DOHH2 (cell line): ENCODE measurements at regions not wholly inside any gene's neighbourhood (a gene's known extent, or its start where the extent isn't known, plus 50 kb on each side); places are given as distances from the start of the nearest gene placed in this dataset.

Experiments used
- H3F3A ChIP-seq: fragments of 200-600 bp; sonication (generic), shearing (Covaris generic); 2 replicates; pipeline ENCODE4 v1.6.0; 2016; ENCODE audit warnings: antibody characterized with exemption, mild to moderate bottlenecking; ENCODE audit not compliant: control insufficient read depth, insufficient read depth
- H3K27ac ChIP-seq: fragments of 200-600 bp; sonication (generic); 2 replicates; pipeline ENCODE4 v1.5.1; 2014; ENCODE audit warnings: low read depth, mild to moderate bottlenecking, low read length, moderate library complexity
- H3K27me3 ChIP-seq: fragments of 200-600 bp; sonication (generic); 2 replicates; pipeline ENCODE4 v1.6.1; 2014; ENCODE audit warnings: mild to moderate bottlenecking, low read length, mixed read lengths; ENCODE audit not compliant: control insufficient read depth
- H3K36me3 ChIP-seq: fragments of 200-600 bp; sonication (generic); 2 replicates; pipeline ENCODE4 v1.6.1; 2014; ENCODE audit warnings: mild to moderate bottlenecking, low read length, moderate library complexity, mixed read lengths; ENCODE audit not compliant: control insufficient read depth
- H3K4me1 ChIP-seq: fragments of 200-600 bp; sonication (generic); 2 replicates; pipeline ENCODE4 v1.6.1; 2014; ENCODE audit warnings: mild to moderate bottlenecking, low read length, mixed read lengths; ENCODE audit not compliant: control insufficient read depth
- H3K4me2 ChIP-seq: fragments of 200-600 bp; sonication (generic); 2 replicates; pipeline ENCODE4 v1.6.0; 2014; ENCODE audit warnings: mild to moderate bottlenecking, low read length, moderate library complexity
- H3K4me3 ChIP-seq: fragments of 200-600 bp; sonication (generic); 2 replicates; pipeline ENCODE4 v1.5.1; 2014; ENCODE audit warnings: mild to moderate bottlenecking, low read length, mixed read lengths
- H3K79me2 ChIP-seq: fragments of 200-600 bp; sonication (generic); 2 replicates; pipeline ENCODE4 v1.6.1; 2014; ENCODE audit warnings: mild to moderate bottlenecking, low read length, mixed read lengths; ENCODE audit not compliant: control insufficient read depth
- H3K9me2 ChIP-seq: fragments of 200-600 bp; sonication (generic); replicated peaks from 2 replicates; pipeline ENCODE4 v1.6.1; 2014; ENCODE audit warnings: mild to moderate bottlenecking, low read length, mixed read lengths; ENCODE audit not compliant: control insufficient read depth
- H3K9me3 ChIP-seq: fragments of 200-600 bp; sonication (generic); 2 replicates; pipeline ENCODE4 v1.6.1; 2014; ENCODE audit warnings: antibody characterized with exemption, low read length, mixed read lengths; ENCODE audit not compliant: control insufficient read depth, insufficient read depth
- H4K20me1 ChIP-seq: fragments of 200-600 bp; sonication (generic); 2 replicates; pipeline ENCODE4 v1.6.0; 2014; ENCODE audit warnings: low read depth, mild to moderate bottlenecking, antibody characterized with exemption, low read length, moderate library complexity; ENCODE audit not compliant: control insufficient read depth, insufficient read depth
- CTCF ChIP-seq: fragments of 200-600 bp; sonication (generic); IDR thresholded peaks from one replicate; pipeline ENCODE4 v1.5.1; 2014; ENCODE audit warnings: antibody characterized with exemption, mild to moderate bottlenecking, low read depth, low read length; ENCODE audit not compliant: poor library complexity, severe bottlenecking
- EZH2phosphoT487 ChIP-seq: fragments of 200-600 bp; sonication (generic); IDR thresholded peaks from 2 replicates; pipeline ENCODE4 v1.6.1; 2017; ENCODE audit warnings: borderline replicate concordance, mild to moderate bottlenecking, antibody characterized with exemption, low read length, moderate library complexity, mixed read lengths

GRCh38 chr5:144577676-144578075, 407.0 kb downstream of the KCTD16 start:
- no peaks in the 10 kb centered on the region for H3K36me3 ChIP-seq
- H3K4me3 ChIP-seq: no peak overlapping the region
- H3K9me2 ChIP-seq: no peaks in the 10 kb centered on the region; the same call in 1 of the 2 replicates
- no peak overlapping the region for H3K4me2 ChIP-seq
- H3K27me3 ChIP-seq: no peaks in the 10 kb centered on the region
- no peak overlapping the region for H3K27ac ChIP-seq
- H3F3A ChIP-seq: no peaks in the 10 kb centered on the region
- H3K9me3 ChIP-seq: no peaks in the 10 kb centered on the region
- no peaks in the 10 kb centered on the region for H4K20me1 ChIP-seq
- no peak for TF ChIP-seq EZH2phosphoT487
- TF ChIP-seq CTCF: no peak
- no peaks in the 10 kb centered on the region for H3K79me2 ChIP-seq
- no peaks in the 10 kb centered on the region for H3K4me1 ChIP-seq

GRCh38 chr5:144575736-144576135, 405.1 kb downstream of the KCTD16 start:
- Histone ChIP-seq H3K9me3 (no peaks in the 10 kb centered on the region), H3K4me3 (no peak overlapping the region), H3K27ac (no peak overlapping the region), H3K27me3 (no peaks in the 10 kb centered on the region), H3K79me2 (no peaks in the 10 kb centered on the region), H3K4me2 (no peak overlapping the region), H3K9me2 (no peaks in the 10 kb centered on the region; the same call in 1 of the 2 replicates), H3K4me1 (no peaks in the 10 kb centered on the region), H3F3A (no peaks in the 10 kb centered on the region), H3K36me3 (no peaks in the 10 kb centered on the region), H4K20me1 (no peaks in the 10 kb centered on the region)
- TF ChIP-seq EZH2phosphoT487 (no peak), CTCF (no peak)

GRCh38 chr5:144567421-144567780, 396.7 kb downstream of the KCTD16 start:
- H3K9me2 ChIP-seq: no peaks in the 10 kb centered on the region
- no peaks in the 10 kb centered on the region for H3K4me1 ChIP-seq
- H3K79me2 ChIP-seq: no peaks in the 10 kb centered on the region
- no peak overlapping the region for H3K4me3 ChIP-seq
- no peaks in the 10 kb centered on the region for H3K36me3 ChIP-seq
- H3F3A ChIP-seq: no peaks in the 10 kb centered on the region
- no peak overlapping the region for H3K4me2 ChIP-seq
- no peak overlapping the region for H3K27ac ChIP-seq
- H3K27me3 ChIP-seq: no peaks in the 10 kb centered on the region
- no peaks in the 10 kb centered on the region for H4K20me1 ChIP-seq
- H3K9me3 ChIP-seq: no peaks in the 10 kb centered on the region
- TF ChIP-seq EZH2phosphoT487: no peak
- no peak for TF ChIP-seq CTCF
